Inflammatory macrophage treated with lipopolysaccharide for 4 hours (primary cell): ENCODE measurements at regions not wholly inside any gene's neighbourhood (a gene's known extent, or its start where the extent isn't known, plus 50 kb on each side); places are given as distances from the start of the nearest gene placed in this dataset.

Experiments
- DNase-seq: peaks from one replicate; pipeline ENCODE4 v3.0.0-alpha.2; 2020

- DNase-seq, result no peak
Measured at GRCh38 chr5:124692950-124693349, 53.5 kb downstream of the ZNF608 start.

- no peak for DNase-seq
Measured at GRCh38 chr5:124692324-124692723, 54.1 kb downstream of the ZNF608 start.

- DNase-seq, result no peak
Measured at GRCh38 chr5:124689653-124690052, 56.8 kb downstream of the ZNF608 start.

- DNase-seq, result no peak
Measured at GRCh38 chr5:124686239-124687004, 60.0 kb downstream of the ZNF608 start.

- DNase-seq, result no peak
Measured at GRCh38 chr5:124685404-124685930, 61.0 kb downstream of the ZNF608 start.

DNA sequence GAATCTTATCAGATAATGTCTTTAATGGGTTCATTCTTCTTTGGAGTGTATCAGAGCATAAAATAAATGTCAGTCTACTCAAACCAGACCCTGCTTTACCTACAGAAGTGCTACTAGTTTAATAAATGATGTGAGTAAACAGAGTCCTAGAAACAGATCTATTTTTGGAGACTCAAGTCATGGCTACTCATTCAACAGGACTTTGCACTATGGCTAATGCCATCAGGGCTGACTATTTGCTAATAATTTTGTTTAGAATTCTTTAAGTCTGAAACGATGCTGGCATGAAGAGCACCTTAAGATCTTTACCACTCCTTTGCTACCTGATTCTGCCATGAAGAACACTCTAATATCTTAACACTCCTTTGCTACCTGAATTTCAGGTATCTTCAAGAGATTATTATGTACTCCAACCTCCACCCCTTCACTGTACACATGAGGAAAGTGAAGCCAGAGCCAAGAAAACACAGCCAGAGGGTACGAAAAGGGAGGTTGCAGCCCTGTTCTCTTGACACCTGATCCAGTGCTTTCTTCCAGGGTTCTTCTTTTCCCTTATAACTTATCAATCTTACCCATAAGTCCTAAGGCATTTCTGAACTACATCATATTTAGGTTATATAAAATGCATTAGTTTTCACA lies 62.4 kb downstream of the ZNF608 start:
- no peak for DNase-seq

DNA sequence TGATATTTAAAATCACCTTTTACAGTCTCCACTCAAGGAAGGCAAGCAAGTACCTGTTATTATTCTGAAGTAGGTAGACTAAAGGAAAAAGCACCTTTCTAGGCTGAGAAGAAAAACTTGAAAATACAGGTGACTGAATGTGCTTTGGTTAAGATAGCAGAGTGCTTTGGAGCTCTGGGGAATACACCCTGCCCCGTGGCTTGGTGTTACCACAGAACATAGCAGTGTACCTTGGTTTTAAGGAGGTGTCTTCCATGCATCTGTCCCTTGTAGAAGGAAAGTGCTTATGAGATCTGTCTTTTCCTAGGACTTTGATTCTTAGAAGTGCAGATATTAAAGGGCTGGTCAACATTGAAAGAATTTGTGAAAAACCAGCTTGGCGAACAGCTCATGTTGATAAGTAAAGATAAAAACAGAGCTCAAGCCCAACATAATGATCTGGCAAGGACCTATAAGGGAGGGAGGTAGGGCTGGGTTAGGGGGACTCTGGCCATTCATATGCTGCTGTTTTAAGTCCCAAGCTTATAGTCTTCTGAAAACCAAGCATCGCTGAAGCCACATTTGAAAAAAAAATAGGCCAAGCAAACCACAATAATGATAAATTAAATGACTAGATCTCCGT lies 66.8 kb downstream of the ZNF608 start:
- no peak for DNase-seq

GRCh38 chr5:124678922-124679519 lies 67.4 kb downstream of the ZNF608 start:
- DNase-seq, result no peak

DNA sequence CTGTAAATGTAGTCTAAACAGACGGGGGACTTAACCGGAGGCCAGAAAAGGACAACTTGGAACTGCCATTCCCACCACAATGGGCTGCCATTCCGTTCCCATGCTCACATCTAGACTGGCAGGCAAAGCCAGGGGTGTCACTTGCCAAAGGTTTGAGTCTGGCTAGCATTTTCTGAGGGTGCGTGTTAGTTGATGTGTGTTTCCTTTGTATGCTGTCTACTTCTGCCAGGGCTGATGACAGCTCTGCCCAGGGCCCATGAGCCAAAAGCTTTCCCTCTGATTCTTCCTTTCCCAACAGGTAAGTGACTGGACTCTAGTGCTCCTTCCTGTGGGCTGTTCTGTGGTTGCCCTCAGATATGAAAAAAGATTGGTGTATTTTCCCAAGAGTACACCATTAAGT lies 68.0 kb downstream of the ZNF608 start:
- no peak for DNase-seq

GRCh38 chr5:124677374-124678351 lies 68.8 kb downstream of the ZNF608 start:
- no peak for DNase-seq

GRCh38 chr5:124675931-124676846 lies 70.2 kb downstream of the ZNF608 start:
- no peak for DNase-seq

DNA sequence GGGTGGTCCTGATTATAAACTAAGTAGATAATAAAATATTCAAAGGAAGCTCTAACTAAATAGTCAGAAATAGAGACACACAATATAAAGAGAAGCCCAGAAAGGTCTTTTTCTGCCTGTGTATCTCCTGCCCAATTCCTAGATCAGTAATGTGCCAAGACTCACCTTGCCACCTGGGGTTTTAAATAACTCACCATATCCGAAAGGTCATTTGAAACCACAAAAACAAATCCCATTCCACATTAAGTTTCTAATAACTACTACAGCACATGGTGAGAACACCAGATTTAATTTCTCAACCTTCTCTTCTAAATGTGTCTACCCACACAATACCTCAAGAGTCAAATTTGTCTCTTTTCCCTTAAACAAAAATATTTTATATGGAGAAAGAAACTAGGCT lies 75.2 kb downstream of the ZNF608 start:
- no peak for DNase-seq

DNA sequence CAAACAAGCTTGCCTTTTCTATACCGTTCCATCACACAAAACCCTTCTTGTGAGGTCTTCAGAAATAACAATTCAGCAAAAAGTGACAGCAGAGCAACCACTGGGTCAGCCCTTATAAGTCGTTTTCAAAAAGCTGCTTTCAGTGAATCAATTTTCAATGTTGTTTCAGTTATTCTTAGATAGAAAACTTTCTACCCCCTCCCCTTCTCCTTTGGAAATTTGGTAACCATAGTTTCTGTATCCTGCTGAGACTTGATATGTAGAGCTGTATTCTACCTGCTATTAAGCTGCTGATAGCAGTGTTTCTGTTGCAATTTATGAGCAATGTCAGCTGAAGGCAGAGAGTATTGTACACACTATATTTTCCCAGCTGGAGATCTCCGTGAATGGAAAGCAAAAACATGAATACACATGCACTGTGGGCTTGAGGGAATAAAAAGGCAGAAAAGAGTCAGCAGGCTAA lies 75.7 kb downstream of the ZNF608 start:
- no peak for DNase-seq

DNA sequence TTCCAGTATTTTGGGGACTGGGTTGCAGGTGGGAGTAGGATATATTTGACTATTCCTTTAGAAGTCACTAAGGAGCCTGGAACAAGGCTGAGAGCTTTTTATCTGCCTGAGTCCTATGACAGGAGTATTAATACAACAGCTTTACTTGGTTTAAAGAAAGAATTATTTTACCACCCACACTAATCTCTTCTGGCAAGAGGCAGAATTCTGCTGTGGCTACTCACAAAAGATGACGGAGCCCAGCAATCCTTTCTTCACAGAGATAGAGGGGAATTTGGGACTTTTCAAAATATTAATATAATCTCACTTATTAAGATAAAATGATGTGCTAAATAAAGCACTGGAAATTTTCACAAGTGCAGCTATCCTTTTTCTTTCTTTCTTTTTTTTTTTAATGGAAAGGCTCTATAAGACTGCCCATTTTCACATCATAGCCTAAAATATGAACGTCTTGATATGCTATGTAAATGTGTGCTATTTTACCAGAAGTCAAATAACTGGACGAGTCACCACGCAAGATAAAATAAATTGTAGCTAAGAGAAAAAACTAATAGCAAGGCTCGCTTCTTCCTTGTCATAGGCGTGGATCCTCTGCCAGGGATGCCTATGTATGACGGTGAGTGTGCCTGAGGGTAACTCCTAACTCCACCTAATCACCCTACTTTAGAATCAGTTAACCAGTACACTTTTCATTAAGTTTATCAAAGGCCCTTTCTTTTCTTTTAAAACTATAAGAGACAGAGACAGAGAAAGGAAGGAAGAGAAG lies 76.3 kb downstream of the ZNF608 start:
- DNase-seq, result no peak

GRCh38 chr5:124669300-124669648 lies 77.2 kb downstream of the ZNF608 start:
- DNase-seq, result no peak

- DNase-seq, result no peak
Measured at GRCh38 chr5:124668353-124669299, 77.8 kb downstream of the ZNF608 start.

DNA sequence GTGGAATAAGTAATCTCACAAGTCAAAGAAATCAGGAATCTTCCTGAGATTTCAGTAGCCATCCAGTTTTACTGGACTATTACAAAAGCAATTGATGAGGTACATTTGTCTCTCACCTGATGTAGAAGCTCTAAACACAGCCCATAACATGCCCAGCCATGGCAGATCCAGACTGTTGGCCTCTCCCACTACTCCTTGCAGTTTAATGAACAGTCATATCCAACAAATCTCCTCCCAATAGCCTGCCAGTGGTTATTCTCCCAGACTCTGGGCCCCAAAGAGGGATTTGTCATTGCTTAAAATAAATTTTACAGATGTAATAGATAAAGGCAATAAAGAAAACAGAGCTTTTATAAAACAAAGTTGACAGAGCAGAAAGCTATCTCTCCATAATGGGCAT lies 80.8 kb downstream of the ZNF608 start:
- DNase-seq, result no peak

DNA sequence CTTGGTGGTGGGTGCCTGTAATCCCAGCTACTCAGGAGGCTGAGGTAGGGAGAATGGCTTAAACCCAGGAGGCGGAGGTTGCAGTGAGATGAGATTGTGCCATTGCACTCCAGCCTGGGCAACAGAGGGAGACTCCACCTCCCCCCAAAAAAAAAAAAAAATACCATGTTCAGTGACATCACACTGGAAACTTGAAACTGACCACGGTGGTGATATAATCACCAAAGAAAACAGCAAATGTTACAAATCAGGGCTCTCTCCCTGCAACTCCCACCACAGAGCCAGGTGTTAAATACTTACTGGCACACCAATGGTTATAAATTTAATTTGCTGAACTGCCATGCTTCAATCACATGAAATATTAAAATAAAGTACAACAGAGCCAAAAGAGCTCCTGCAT lies 81.4 kb downstream of the ZNF608 start:
- DNase-seq, result no peak

DNA sequence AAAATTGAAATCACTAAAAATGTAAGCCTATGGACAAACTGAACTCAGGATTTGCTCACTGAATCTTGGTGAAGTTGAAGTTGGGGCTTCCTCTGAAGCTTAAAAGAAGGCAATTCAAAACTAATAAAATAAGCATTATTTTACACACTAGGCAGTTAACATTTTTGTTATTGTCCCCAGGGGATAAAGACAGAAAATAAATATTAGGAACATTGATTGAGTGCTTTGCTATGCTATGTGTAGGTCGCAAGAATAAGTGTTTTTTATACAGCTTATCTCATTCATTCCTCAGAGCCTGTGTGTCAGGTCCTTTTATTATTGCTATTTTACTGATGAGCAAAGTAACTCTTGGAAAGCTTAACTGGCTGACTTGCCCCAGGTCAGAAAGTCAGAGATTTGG lies 82.2 kb downstream of the ZNF608 start:
- DNase-seq, result no peak
